HL-60 (cell line): ENCODE measurements at regions not wholly inside any gene's neighbourhood (a gene's known extent, or its start where the extent isn't known, plus 50 kb on each side); places are given as distances from the start of the nearest gene placed in this dataset.

ENCODE experiments used
- DNase-seq, 2 experiments: peaks; one replicate each; pipeline ENCODE4 v3.0.0-alpha.2; 2010 to 2020; ENCODE audit warnings: low read depth in 1 of 2, low spot score in 1 of 2
- H3K27ac ChIP-seq: fragments of 250-450 bp; sonication (Bioruptor Pico); replicated peaks from 2 replicates; pipeline ENCODE4 v1.5.1; 2020; ENCODE audit warnings: mild to moderate bottlenecking, moderate library complexity
- H3K27me3 ChIP-seq: fragments of 250-450 bp; sonication (Bioruptor Pico); 2 replicates; pipeline ENCODE4 v1.5.1; 2021; ENCODE audit warnings: mild to moderate bottlenecking, moderate library complexity; ENCODE audit not compliant: insufficient read depth, poor library complexity, severe bottlenecking
- H3K4me3 ChIP-seq: replicated peaks from 2 replicates; pipeline ENCODE4 v1.5.1; 2011; ENCODE audit warnings: mild to moderate bottlenecking, control low read depth, low read length; ENCODE audit not compliant: insufficient read depth
- CTCF ChIP-seq: IDR thresholded peaks from one replicate; pipeline ENCODE4 v1.5.1; 2011; ENCODE audit warnings: low read length, control low read depth, inconsistent platforms; ENCODE audit not compliant: insufficient read depth
- GABPA ChIP-seq: IDR thresholded peaks from 2 replicates; pipeline ENCODE4 v1.6.1; 2012; ENCODE audit warnings: low read depth
- POLR2AphosphoS5 ChIP-seq: IDR thresholded peaks from 2 replicates; pipeline ENCODE4 v1.6.1; 2012; ENCODE audit warnings: low read depth
- REST ChIP-seq: IDR thresholded peaks from 2 replicates; pipeline ENCODE4 v1.6.1; 2012; ENCODE audit warnings: low read depth; ENCODE audit not compliant: insufficient replicate concordance
- SPI1 ChIP-seq: IDR thresholded peaks from 2 replicates; pipeline ENCODE4 v1.6.1; 2012; ENCODE audit warnings: low read depth, mild to moderate bottlenecking, borderline replicate concordance

GRCh38 chr4:59598330-59598618, 1601.9 kb upstream of the ADGRL3 start:
- H3K27me3 ChIP-seq, result no peaks in the 10 kb centered on the region
- no peak for DNase-seq
- H3K27ac ChIP-seq, result no peak overlapping the region
- H3K4me3 ChIP-seq, result no peak overlapping the region
- no peak for TF ChIP-seq GABPA
- no peak for TF ChIP-seq POLR2AphosphoS5
- no peak for TF ChIP-seq REST
- TF ChIP-seq CTCF, result no peak
- TF ChIP-seq SPI1, result no peak

GRCh38 chr4:59608466-59608865, 1591.7 kb upstream of the ADGRL3 start:
- Histone ChIP-seq H3K27me3 (no peaks in the 10 kb centered on the region), H3K4me3 (no peak overlapping the region), H3K27ac (no peak overlapping the region)
- DNase-seq, result no peak
- TF ChIP-seq CTCF (no peak), REST (no peak), SPI1 (no peak), GABPA (no peak), POLR2AphosphoS5 (no peak)

- Histone ChIP-seq H3K4me3 (no peak overlapping the region), H3K27me3 (no peaks in the 10 kb centered on the region), H3K27ac (no peak overlapping the region)
- no peak for DNase-seq
- no peak for TF ChIP-seq GABPA
- TF ChIP-seq CTCF, result no peak
- TF ChIP-seq SPI1, result no peak
- no peak for TF ChIP-seq REST
Observed at GRCh38 chr4:59612235-59612634, 1587.9 kb upstream of the ADGRL3 start.
